Heart right ventricle (tissue), 16 donors: ENCODE measurements at regions not wholly inside any gene's neighbourhood (a gene's known extent, or its start where the extent isn't known, plus 50 kb on each side); places are given as distances from the start of the nearest gene placed in this dataset.

ENCODE experiments used
- ATAC-seq, 8 donors: fragments of 200-7000 bp; cut with Tn5 transposase; one replicate each; pipeline ENCODE4 v1.9.1; 2020; ENCODE audit warnings: mild to moderate bottlenecking in 8 of 8, moderate library complexity in 8 of 8, moderate number of reproducible peaks in 1 of 8
- DNase-seq, 2 donors: peaks; one replicate each; pipeline ENCODE4 v3.0.0-alpha.2; 2020
- H3K27ac ChIP-seq, 10 donors: fragments of 200-600 bp; sonication (generic) in 2 of 10; one replicate each; pipeline versions ENCODE4 v1.5.0 to v1.8.0; 2020 to 2022; ENCODE audit warnings: mild to moderate bottlenecking in 3 of 10
- H3K27me3 ChIP-seq, 7 donors: fragments of 200-600 bp; one replicate each; pipeline ENCODE4 v1.8.0; 2021 to 2022; ENCODE audit warnings: mild to moderate bottlenecking in 2 of 7
- H3K36me3 ChIP-seq, 9 donors: fragments of 200-600 bp; sonication (generic) in 1 of 9; one replicate each; pipeline versions ENCODE4 v1.5.0 to v1.8.0; 2020 to 2022; ENCODE audit warnings: mild to moderate bottlenecking in 2 of 9
- H3K4me1 ChIP-seq, 9 donors: fragments of 200-600 bp; sonication (generic) in 1 of 9; one replicate each; pipeline versions ENCODE4 v1.5.0 to v1.8.0; 2020 to 2022; ENCODE audit warnings: mild to moderate bottlenecking in 4 of 9
- H3K4me3 ChIP-seq, 10 donors: fragments of 200-600 bp; sonication (generic) in 2 of 10; one replicate each; pipeline versions ENCODE4 v1.5.0 to v1.8.0; 2020 to 2022; ENCODE audit warnings: mild to moderate bottlenecking in 7 of 10, moderate library complexity in 2 of 10
- H3K9me3 ChIP-seq, 11 donors: fragments of 200-600 bp in 10 of 11; sonication (generic) in 2 of 11; one replicate each; pipeline versions ENCODE4 v1.5.0 to v1.8.0; 2013 to 2022; ENCODE audit warnings: mild to moderate bottlenecking in 2 of 11, control low read depth in 1 of 11, moderate library complexity in 1 of 11
- WGBS, 2 donors: extraction: QIAGEN DNeasy Blood & Tissue Kit; methylation state at CpG; one replicate each; pipeline ENCODE4 v1.1.7; 2013; ENCODE audit warnings: inconsistent platforms in 1 of 2; 5-methylcytosine and 5-hydroxymethylcytosine counted together
- intact Hi-C, 10 donors: fragments of 100-400 bp; cut with DNase I; formaldehyde crosslinking; loops; one replicate each; pipeline versions ENCODE4 v1.11.1 to v1.14.2; 2022
- TF ChIP-seq, protein P1 (sequence below), 9 donors: fragments of 200-600 bp; sonication (generic) in 2 of 9; IDR thresholded peaks; one replicate each; pipeline versions ENCODE4 v1.5.0 to v1.8.0; 2021 to 2022; ENCODE audit warnings: antibody characterized with exemption in 9 of 9, mild to moderate bottlenecking in 5 of 9, moderate library complexity in 1 of 9
- donor health status: Arrhythmogenic right ventricular cardiomyopathy.
- donor health status: ischemic (EF 13 %, LVEDD 7.1; RV severe dilation, severe dysfunction).
- donor health status: healthy with polysubstance abuse.
- donor health status: DM: no; HTN: yes; CAD: no.
- donor health status: DM: no; HTN: no; CAD: no.
- donor health status: ischemic (EF 25% LVEDD 6.9; RV normal size, moderate dysfunction).
- donor health status: ischemic (EF 25% LVEDD 5.7; RV mildly dilated, moderate dysfunction).
- donor health status: healthy.
- donor health status: DM: yes; HTN: yes; CAD: no.
- donor health status: Ischemic cardiomyopathy.
- donor health status: ischemic (EF 35%, LVEDD 5.7; RV mildly dilated, moderate dysfunction).
- donor health status: nonischemic (EF 11% LVEDD 7.7; RV severe dilation, severe dysfunction).
- donor health status: DM: yes; HTN: yes; CAD: no.
- donor health status: PGD.
- donor health status: ischemic (EF 29% LVEDD 5.4; RV normal size, mild dysfunction).
- donor health status: nonischemic (EF 23%, LVEDD 6.1; RV moderate dilation, normal function).

DNA sequence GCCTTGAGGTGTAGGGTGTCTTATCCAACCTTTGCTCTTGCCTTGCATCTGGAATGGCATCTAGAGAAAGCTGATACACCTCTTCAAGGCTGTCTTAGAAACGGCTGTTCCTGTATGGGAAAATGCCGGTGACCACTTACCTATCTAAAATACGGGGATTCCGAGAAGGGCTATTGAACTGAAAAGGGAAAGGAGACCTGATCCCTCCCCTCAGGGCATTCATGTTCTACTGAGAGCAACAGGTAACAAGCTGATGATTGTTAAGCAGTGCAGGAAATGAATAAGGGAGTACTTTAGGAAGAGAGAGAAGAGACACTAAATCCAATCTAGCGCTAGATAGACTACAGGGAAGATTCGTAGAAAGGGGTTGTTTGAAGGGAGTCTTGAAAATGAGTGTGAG, 1388.1 kb downstream of the FAM181B start:
- no peaks in the 10 kb centered on the region for H3K4me1 ChIP-seq
- intact Hi-C loops, result no loop called here
- ATAC-seq, result no peak
- no peaks in the 10 kb centered on the region for H3K36me3 ChIP-seq
- H3K27me3 ChIP-seq, result no peaks in the 10 kb centered on the region
- TF ChIP-seq, protein P1, sequence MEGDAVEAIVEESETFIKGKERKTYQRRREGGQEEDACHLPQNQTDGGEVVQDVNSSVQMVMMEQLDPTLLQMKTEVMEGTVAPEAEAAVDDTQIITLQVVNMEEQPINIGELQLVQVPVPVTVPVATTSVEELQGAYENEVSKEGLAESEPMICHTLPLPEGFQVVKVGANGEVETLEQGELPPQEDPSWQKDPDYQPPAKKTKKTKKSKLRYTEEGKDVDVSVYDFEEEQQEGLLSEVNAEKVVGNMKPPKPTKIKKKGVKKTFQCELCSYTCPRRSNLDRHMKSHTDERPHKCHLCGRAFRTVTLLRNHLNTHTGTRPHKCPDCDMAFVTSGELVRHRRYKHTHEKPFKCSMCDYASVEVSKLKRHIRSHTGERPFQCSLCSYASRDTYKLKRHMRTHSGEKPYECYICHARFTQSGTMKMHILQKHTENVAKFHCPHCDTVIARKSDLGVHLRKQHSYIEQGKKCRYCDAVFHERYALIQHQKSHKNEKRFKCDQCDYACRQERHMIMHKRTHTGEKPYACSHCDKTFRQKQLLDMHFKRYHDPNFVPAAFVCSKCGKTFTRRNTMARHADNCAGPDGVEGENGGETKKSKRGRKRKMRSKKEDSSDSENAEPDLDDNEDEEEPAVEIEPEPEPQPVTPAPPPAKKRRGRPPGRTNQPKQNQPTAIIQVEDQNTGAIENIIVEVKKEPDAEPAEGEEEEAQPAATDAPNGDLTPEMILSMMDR (IDR thresholded peaks at IDR 0.05), result no peak
- DNase-seq, result no peak
- H3K27ac ChIP-seq, result no peak overlapping the region
- 87% methylated on average over 6 of the region's 6 CpGs for WGBS, 2 donors
- no peaks in the 10 kb centered on the region for H3K9me3 ChIP-seq
- H3K4me3 ChIP-seq, result no peak overlapping the region

DNA sequence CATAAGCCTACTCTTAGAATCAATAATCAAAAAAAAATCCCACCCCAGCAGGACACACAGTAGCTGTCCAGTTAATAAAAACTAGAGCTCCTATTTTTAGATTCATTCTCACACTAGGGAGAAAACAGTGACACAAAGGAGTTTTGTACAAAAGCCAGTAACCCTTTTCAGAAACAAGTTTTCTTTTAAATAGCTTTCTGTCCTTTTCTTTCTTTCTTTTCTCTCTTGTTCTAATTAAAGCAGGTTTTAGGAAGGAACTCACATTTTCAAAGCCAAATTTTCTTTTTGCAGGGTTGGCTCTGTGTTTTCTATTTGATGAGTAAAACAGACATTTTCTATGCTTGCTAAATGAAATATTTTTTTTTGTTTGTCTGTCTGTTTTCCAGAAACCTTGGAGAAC, 1390.7 kb downstream of the FAM181B start:
- no peak overlapping the region for H3K4me3 ChIP-seq
- ATAC-seq, result no peak
- intact Hi-C loops, result no loop called here

DNA sequence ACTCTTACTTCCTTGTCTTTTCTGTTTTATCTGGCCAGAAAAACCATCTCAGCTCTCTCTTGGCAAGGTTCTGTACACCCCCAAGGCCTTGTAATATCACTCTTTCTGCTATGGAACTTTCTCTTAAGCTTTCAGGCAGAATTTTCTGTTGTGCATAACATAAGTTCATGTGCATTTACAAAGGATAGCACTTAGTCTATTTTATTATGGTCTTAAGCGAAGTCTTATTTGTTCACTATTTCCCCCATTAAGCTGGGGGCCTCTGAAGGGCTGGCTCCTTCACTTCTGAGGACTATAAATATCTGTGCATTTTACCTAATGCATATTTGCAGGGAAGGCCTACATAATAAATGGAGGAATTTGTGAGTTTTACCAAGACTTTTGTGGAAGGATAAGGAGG, 1393.4 kb downstream of the FAM181B start:
- no peak for ATAC-seq
- no peaks in the 10 kb centered on the region for H3K9me3 ChIP-seq
- H3K4me1 ChIP-seq, result no peaks in the 10 kb centered on the region
- H3K4me3 ChIP-seq, result no peak overlapping the region
- H3K27me3 ChIP-seq, result no peaks in the 10 kb centered on the region
- TF ChIP-seq, protein P1 (IDR thresholded peaks at IDR 0.05), result no peak
- intact Hi-C loops, result no loop called here
- H3K36me3 ChIP-seq, result no peaks in the 10 kb centered on the region
- no peak for DNase-seq
- H3K27ac ChIP-seq, result no peak overlapping the region
- WGBS, 2 donors, result 82 to 96% methylated on average over 1 of the region's 1 CpG

More for the DNA sequence above, 1390.7 kb downstream of the FAM181B start:
- Histone ChIP-seq H3K9me3 (no peaks in the 10 kb centered on the region), H3K27ac (no peak overlapping the region), H3K27me3 (no peaks in the 10 kb centered on the region), H3K4me1 (no peaks in the 10 kb centered on the region), H3K36me3 (no peaks in the 10 kb centered on the region)
- DNase-seq, result no peak
- TF ChIP-seq, protein P1 (IDR thresholded peaks at IDR 0.05), result no peak

DNA sequence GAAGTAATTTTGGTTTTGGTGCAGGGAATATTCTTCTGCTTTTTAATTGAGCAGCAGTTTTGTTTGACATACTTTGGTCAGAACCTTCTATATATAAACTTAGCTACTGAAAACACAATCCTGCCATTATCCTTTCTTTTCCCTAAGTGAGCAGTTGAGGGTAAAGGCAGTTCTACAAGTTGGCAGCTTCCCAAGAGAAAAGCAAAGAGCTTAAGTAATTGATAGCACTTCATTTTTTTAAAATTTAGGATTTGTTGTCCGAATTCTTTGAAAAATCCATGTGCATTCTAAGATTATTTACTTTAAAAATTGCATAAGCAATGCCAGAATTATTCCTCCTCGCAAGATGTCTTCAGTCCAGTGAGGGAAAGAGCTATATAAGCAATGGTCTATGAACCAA, 1394.1 kb downstream of the FAM181B start:
- H3K9me3 ChIP-seq, result no peaks in the 10 kb centered on the region
- 67 to 72% methylated on average over 2 of the region's 2 CpGs for WGBS, 2 donors
- DNase-seq (no peak), ATAC-seq (no peak)
- H3K4me3 ChIP-seq, result no peak overlapping the region
- no peaks in the 10 kb centered on the region for H3K36me3 ChIP-seq
- H3K27ac ChIP-seq, result no peak overlapping the region
- H3K27me3 ChIP-seq, result no peaks in the 10 kb centered on the region
- H3K4me1 ChIP-seq, result no peaks in the 10 kb centered on the region
- intact Hi-C loops, result no loop called here
- TF ChIP-seq, protein P1 (IDR thresholded peaks at IDR 0.05), result no peak

DNA sequence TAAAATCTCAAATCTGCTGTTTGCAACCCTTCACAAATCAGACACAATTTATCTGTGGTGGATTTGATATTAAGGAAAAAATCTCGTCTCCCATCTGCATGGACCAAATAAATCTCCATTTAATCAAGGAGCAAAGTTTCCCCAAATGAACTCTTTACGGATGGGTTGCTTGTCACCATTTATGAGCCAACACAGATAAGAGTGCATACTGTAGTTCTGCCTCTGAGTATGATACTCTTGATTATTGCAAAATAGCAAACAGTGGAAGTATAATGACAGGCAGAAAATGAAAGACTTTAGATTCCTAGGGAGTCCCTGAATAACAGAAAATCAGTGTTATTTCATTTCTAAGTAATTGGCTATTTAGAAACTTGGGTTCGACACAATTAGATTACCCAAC, 1395.9 kb downstream of the FAM181B start:
- Histone ChIP-seq H3K4me3 (no peak overlapping the region), H3K36me3 (no peaks in the 10 kb centered on the region), H3K4me1 (no peaks in the 10 kb centered on the region), H3K27ac (no peak overlapping the region), H3K27me3 (no peaks in the 10 kb centered on the region), H3K9me3 (no peaks in the 10 kb centered on the region)
- WGBS, 2 donors, result 70 to 78% methylated on average over 3 of the region's 3 CpGs
- ATAC-seq, result no peak
- no peak for DNase-seq
- intact Hi-C loops, result no loop called here
- TF ChIP-seq, protein P1 (IDR thresholded peaks at IDR 0.05), result no peak
